Endothelial cell of umbilical vein (primary cell): ENCODE measurements at regions not wholly inside any gene's neighbourhood (a gene's known extent, or its start where the extent isn't known, plus 50 kb on each side); places are given as distances from the start of the nearest gene placed in this dataset.

ENCODE experiments used
- BruUV-seq: library from RNA; stranded (reverse); fragments of 400-500 nt; replicated peaks from 2 replicates; lab custom pipeline; 2021; lab: Mats Ljungman, UMichigan
- CTCF ChIA-PET: fragments of 300-600, 350-600 bp; sonication (Branson Sonifier 250); formaldehyde crosslinking; loops from one replicate; lab custom pipeline; 2021; ENCODE audit warnings: antibody characterized with exemption, inconsistent platforms; lab: Charles Lee
- POLR2A ChIA-PET: fragments of 300-600, 350-600 bp; sonication (Branson Sonifier 250); formaldehyde crosslinking; loops from one replicate; lab custom pipeline; 2021; ENCODE audit warnings: antibody characterized with exemption, inconsistent platforms; lab: Charles Lee
- DNase-seq: peaks from one replicate; pipeline ENCODE4 v3.0.0-alpha.2; 2011; ENCODE audit warnings: low read depth, low spot score
- FAIRE-seq: peaks from 2 replicates; lab custom pipeline; 2011; peaks lifted over from hg19 to GRCh38; lab: Jason Lieb, UNC
- H2AFZ ChIP-seq: 2 replicates; pipeline ENCODE4 v1.6.0; 2012; ENCODE audit warnings: low read depth, low read length, control low read depth, inconsistent platforms
- H3K27ac ChIP-seq: 2 replicates; pipeline ENCODE4 v1.5.1; 2011; ENCODE audit warnings: low read depth, mild to moderate bottlenecking, control low read depth, low read length, moderate library complexity; ENCODE audit not compliant: insufficient read depth
- H3K27me3 ChIP-seq, 2 experiments: 2 replicates each; pipeline versions ENCODE4 v1.6.0 to v1.6.1; 2011; ENCODE audit warnings: low read length in 2 of 2, mixed read lengths in 1 of 2; ENCODE audit not compliant: control insufficient read depth in 2 of 2, insufficient read depth in 2 of 2
- H3K36me3 ChIP-seq, 2 experiments: 2 replicates in 1 of 2; 3 replicates in 1 of 2; pipeline ENCODE4 v1.5.1; 2011; ENCODE audit warnings: low read length in 2 of 2, mild to moderate bottlenecking in 1 of 2, moderate library complexity in 1 of 2; ENCODE audit not compliant: control insufficient read depth in 2 of 2, insufficient read depth in 2 of 2; ENCODE audit errors: extremely low read depth in 1 of 2
- H3K4me1 ChIP-seq: 3 replicates; pipeline ENCODE4 v1.5.1; 2011; ENCODE audit warnings: mild to moderate bottlenecking, low read length; ENCODE audit not compliant: control insufficient read depth, insufficient read depth; ENCODE audit errors: extremely low read depth
- H3K4me2 ChIP-seq: 2 replicates; pipeline ENCODE4 v1.6.1; 2011; ENCODE audit warnings: low read length, control low read depth, mixed read lengths; ENCODE audit not compliant: insufficient read depth
- H3K4me3 ChIP-seq, 3 experiments: fragments of 200-600 bp in 1 of 3; sonication (generic), shearing (Covaris generic) in 1 of 3; replicated peaks in 1 of 3; 2 replicates each; pipeline ENCODE4 v1.5.1; 2011 to 2016; ENCODE audit warnings: control low read depth in 3 of 3, low read length in 3 of 3, mild to moderate bottlenecking in 2 of 3, inconsistent platforms in 1 of 3, low read depth in 1 of 3, moderate library complexity in 1 of 3; ENCODE audit not compliant: insufficient read depth in 1 of 3
- H3K79me2 ChIP-seq: 2 replicates; pipeline ENCODE4 v1.6.0; 2012; ENCODE audit warnings: low read length, inconsistent platforms; ENCODE audit not compliant: control insufficient read depth, insufficient read depth
- H3K9ac ChIP-seq: replicated peaks from 2 replicates; pipeline ENCODE3; 2011; ENCODE audit warnings: low read length, control low read depth; ENCODE audit not compliant: insufficient read depth; ENCODE audit errors: extremely low read depth
- H3K9me1 ChIP-seq: replicated peaks from 3 replicates; pipeline ENCODE4 v1.6.0; 2011; ENCODE audit warnings: mild to moderate bottlenecking, low read length; ENCODE audit not compliant: control insufficient read depth, insufficient read depth; ENCODE audit errors: extremely low read depth
- H3K9me3 ChIP-seq: replicated peaks from 2 replicates; pipeline ENCODE4 v1.5.1; 2012; ENCODE audit warnings: low read length, inconsistent platforms; ENCODE audit not compliant: control insufficient read depth, insufficient read depth
- H4K20me1 ChIP-seq: replicated peaks from 2 replicates; pipeline ENCODE3; 2011; ENCODE audit warnings: mild to moderate bottlenecking, low read length; ENCODE audit not compliant: control insufficient read depth, insufficient read depth; ENCODE audit errors: extremely low read depth
- EZH2 ChIP-seq: IDR thresholded peaks from 2 replicates; pipeline ENCODE4 v1.6.1; 2012; ENCODE audit warnings: borderline replicate concordance, low read depth, mild to moderate bottlenecking, moderate library complexity, low read length, inconsistent platforms; ENCODE audit not compliant: severe bottlenecking
- FOS ChIP-seq: IDR thresholded peaks from 2 replicates; pipeline ENCODE4 v1.6.1; 2011; ENCODE audit warnings: mild to moderate bottlenecking, low read length, moderate library complexity, borderline replicate concordance; ENCODE audit not compliant: insufficient read depth
- GATA2 ChIP-seq: IDR thresholded peaks from 2 replicates; pipeline ENCODE4 v1.7.0; 2011; ENCODE audit warnings: low read depth, mild to moderate bottlenecking, moderate library complexity, mixed read lengths, low read length; ENCODE audit not compliant: insufficient read length, insufficient read depth
- JUN ChIP-seq: IDR thresholded peaks from 2 replicates; pipeline ENCODE4 v1.6.1; 2011; ENCODE audit warnings: borderline replicate concordance, low read depth; ENCODE audit not compliant: insufficient read length, insufficient read depth
- MYC ChIP-seq: IDR thresholded peaks from one replicate; pipeline ENCODE4 v1.6.1; 2011; ENCODE audit warnings: mild to moderate bottlenecking, low read depth, low read length
- POLR2A ChIP-seq: IDR thresholded peaks from 2 replicates; pipeline ENCODE4 v1.6.1; 2012; ENCODE audit warnings: low read depth, mild to moderate bottlenecking, control low read depth, low read length
- POLR2AphosphoS5 ChIP-seq: IDR thresholded peaks from 2 replicates; pipeline ENCODE4 v1.6.1; 2012; ENCODE audit warnings: low read depth, mild to moderate bottlenecking, control low read depth, low read length, moderate library complexity; ENCODE audit not compliant: insufficient read depth
- dilution Hi-C: fragments of 300-500 bp; cut with MboI; formaldehyde crosslinking; loops from one replicate; pipeline ENCODE4 v1.15.0; 2019; ENCODE audit warnings: low sequenced_read_pairs; ENCODE audit not compliant: extremely low pct_ligation_motif_present
- intact Hi-C: fragments of 100-400 bp; cut with micrococcal nuclease; formaldehyde crosslinking; loops from one replicate; pipeline ENCODE4 v1.10.0; 2022
- TF ChIP-seq, protein P1 (sequence below): IDR thresholded peaks from 2 replicates; pipeline ENCODE4 v1.6.1; 2011; ENCODE audit not compliant: insufficient read depth, insufficient read length
- TF ChIP-seq, protein P2 (sequence below), 2 donors: IDR thresholded peaks; 1 replicate in 1 of 2; 2 replicates in 1 of 2; pipeline ENCODE4 v1.5.1; 2011; ENCODE audit warnings: low read length in 2 of 2, mild to moderate bottlenecking in 2 of 2, moderate library complexity in 2 of 2, control low read depth in 1 of 2, inconsistent platforms in 1 of 2, low read depth in 1 of 2; ENCODE audit not compliant: insufficient read depth in 1 of 2; ENCODE audit errors: extremely low read depth in 1 of 2

DNA sequence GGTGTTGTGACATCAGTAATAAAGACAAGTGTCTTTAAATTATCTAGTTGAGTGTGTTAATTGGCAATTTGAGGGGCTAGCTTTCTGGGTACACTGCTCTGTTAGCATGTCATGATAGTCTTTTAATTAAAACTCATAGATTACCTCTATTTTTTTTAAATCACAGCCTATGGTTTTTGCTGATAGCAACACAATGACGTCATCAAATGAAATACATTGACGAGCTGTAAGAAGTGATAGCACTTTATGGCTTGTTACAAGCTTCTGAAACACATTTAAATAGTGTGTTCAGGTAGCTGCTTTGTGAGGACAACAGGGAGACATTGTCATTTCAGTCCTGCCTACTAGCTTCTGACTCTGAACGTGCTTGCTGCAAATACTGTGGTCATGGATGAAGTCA, 600.5 kb upstream of the EDIL3 start:
- Histone ChIP-seq H3K4me1 (no peaks in the 10 kb centered on the region), H4K20me1 (no peaks in the 10 kb centered on the region), H3K9me1 (no peaks in the 10 kb centered on the region), H3K27me3 (no peaks in the 10 kb centered on the region), H3K79me2 (no peaks in the 10 kb centered on the region), H3K4me3 (no peak overlapping the region), H3K36me3 (no peaks in the 10 kb centered on the region), H3K9ac (no peak overlapping the region), H2AFZ (no peak overlapping the region), H3K27ac (no peak overlapping the region), H3K4me2 (no peak overlapping the region), H3K9me3 (no peaks in the 10 kb centered on the region)
- intact Hi-C loops, result no loop called here
- DNase-seq (no peak), FAIRE-seq (no peak)
- TF ChIP-seq, protein P1, sequence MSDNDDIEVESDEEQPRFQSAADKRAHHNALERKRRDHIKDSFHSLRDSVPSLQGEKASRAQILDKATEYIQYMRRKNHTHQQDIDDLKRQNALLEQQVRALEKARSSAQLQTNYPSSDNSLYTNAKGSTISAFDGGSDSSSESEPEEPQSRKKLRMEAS, result no peak
- no peak for TF ChIP-seq EZH2
- TF ChIP-seq, protein P2, sequence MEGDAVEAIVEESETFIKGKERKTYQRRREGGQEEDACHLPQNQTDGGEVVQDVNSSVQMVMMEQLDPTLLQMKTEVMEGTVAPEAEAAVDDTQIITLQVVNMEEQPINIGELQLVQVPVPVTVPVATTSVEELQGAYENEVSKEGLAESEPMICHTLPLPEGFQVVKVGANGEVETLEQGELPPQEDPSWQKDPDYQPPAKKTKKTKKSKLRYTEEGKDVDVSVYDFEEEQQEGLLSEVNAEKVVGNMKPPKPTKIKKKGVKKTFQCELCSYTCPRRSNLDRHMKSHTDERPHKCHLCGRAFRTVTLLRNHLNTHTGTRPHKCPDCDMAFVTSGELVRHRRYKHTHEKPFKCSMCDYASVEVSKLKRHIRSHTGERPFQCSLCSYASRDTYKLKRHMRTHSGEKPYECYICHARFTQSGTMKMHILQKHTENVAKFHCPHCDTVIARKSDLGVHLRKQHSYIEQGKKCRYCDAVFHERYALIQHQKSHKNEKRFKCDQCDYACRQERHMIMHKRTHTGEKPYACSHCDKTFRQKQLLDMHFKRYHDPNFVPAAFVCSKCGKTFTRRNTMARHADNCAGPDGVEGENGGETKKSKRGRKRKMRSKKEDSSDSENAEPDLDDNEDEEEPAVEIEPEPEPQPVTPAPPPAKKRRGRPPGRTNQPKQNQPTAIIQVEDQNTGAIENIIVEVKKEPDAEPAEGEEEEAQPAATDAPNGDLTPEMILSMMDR (IDR thresholded peaks at IDR 0.05; ENCODE audit: extremely low read depth in 1 of 2, insufficient read depth in 1 of 2, low read depth in 1 of 2, low read length in 2 of 2), result no peak
- TF ChIP-seq GATA2, result no peak
- no peak for TF ChIP-seq MYC
- no peak for TF ChIP-seq FOS
- TF ChIP-seq POLR2AphosphoS5, result no peak
- TF ChIP-seq JUN, result no peak
- TF ChIP-seq POLR2A, result no peak
- BruUV-seq, result no TSS peak
- POLR2A ChIA-PET, result no interaction called here
- CTCF ChIA-PET, result no interaction called here
- dilution Hi-C loops, result no loop called here
